T-helper 9 cell (primary cell): ENCODE measurements at regions not wholly inside any gene's neighbourhood (a gene's known extent, or its start where the extent isn't known, plus 50 kb on each side); places are given as distances from the start of the nearest gene placed in this dataset.
A peak's percentile ranks its signal among the peaks of the same experiment; 100 is the strongest.
"Not testable (repeated sequence)": the region's sequence is repeated elsewhere in the genome, so short reads cannot be mapped to it uniquely, and the experiment has no call there.

Experiments used
- DNase-seq: peaks from one replicate; pipeline ENCODE4 v3.0.0-alpha.2; 2020

DNA sequence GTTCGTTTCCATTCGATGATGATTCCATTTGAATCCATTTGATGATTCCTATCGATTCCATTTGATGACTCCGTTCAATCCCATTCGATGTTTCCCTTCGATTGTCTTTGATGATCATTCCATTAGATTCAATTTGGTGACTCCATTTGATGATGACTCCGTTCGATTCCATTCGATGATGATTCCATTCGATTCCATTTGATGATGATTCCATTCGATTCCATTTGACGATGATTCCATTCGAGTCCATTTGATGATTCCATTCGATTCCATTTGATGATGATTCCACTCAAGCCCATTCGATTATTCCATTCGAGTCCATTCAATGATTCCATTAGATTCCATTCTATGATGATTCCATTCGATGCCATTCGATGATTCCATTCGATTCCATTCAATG, 2730.6 kb downstream of the RPIA start:
- not testable (repeated sequence) for DNase-seq

DNA sequence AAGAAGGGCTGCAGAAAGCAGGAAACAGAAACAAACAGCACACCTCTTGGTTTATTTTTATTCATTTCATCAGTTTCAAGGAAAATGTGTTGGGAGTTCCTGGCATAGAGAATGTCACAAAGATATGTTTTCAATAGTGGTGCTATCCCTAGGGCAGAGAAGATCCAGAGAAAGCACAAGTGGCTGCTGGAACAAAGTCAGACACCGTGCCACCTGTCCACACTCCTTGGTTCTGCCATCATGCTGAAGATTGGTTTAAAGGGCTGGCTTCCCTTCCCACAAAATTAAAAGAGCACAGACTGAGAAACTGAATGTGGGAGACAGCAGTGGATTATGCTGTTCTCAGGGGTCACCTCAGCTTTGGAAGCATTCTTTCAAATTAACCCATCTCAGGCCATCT, 2735.7 kb downstream of the RPIA start:
- not testable (repeated sequence) for DNase-seq

- not testable (repeated sequence) for DNase-seq
These were observed 2750.4 kb downstream of the RPIA start for GRCh38 chr2:91441932-91442245.

DNA sequence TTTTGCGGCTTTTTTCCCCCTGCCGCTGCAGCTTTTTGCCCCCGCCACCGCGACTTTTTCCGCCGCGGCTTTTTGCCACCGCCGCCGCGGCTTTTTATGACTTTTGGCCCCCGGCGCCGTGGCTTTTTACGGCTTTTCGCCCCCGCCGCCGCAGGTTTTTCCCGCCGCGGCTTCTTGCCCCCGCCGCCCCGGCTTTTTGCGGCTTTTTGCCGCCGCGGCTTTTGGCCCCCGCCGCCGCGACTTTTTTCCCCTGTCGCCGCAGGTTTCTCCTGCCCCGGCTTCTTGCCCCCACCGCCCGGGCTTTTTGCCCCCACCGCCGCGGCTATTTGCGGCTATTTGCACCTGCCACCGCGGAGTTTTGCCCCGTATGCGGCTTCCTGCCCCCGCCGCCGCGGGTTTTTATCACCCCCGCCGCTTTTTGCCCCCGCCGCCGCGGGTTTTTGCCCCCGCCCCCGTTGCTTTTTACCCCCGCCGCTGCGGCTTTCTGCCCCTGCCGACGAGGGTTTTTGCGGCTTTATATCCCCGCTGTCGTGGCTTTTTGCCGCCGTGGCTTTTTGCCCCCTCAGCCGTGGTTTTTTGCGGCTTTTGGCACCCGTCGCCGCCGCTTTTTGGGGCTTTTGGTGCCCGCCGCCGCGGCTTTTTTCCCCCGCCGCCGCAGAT, 2750.9 kb downstream of the RPIA start:
- DNase-seq = no peak

DNA sequence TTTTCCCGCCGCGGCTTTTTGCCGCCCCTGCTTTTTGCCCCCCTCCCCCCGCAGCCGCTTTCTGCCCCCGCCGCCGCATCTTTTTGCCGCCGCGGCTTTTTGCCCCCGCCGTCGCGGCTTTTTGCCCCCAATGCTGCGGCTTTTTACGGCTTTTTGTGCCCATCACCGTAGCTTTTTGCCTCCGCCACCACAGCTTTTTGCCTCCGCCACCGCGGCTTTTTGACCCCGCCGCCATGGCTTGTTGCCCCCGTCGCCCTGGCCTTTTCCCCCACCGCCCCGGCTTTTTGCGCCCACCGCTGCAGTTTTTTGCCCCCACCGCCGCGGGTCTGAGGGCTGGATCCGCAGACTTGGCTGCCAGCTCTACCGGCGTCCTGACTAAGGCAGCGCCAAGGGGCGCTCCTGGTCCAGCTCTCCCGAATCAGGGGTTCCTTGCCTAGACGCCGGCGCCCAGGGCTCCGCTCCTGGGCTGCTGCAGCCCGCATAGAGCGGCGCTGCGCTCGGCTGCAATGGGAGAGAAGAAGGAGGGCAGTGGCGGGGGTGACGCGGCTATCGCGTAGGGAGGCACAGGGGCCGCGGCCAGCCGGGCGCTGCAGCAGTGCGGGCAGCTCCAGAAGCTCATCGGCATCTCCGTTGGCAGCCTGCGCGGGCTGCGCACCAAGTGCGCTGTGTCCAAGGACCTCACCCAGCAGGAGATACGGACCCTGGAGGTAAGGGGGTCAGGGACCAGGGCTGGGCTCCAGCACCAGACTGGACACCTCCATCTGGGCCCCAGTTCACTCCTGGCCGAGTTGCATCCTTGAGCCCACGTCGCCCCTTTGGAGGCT, 2751.6 kb downstream of the RPIA start:
- not testable (repeated sequence) for DNase-seq

- not testable (repeated sequence) for DNase-seq
These were observed 2752.2 kb downstream of the RPIA start for GRCh38 chr2:91443730-91444115.

DNA sequence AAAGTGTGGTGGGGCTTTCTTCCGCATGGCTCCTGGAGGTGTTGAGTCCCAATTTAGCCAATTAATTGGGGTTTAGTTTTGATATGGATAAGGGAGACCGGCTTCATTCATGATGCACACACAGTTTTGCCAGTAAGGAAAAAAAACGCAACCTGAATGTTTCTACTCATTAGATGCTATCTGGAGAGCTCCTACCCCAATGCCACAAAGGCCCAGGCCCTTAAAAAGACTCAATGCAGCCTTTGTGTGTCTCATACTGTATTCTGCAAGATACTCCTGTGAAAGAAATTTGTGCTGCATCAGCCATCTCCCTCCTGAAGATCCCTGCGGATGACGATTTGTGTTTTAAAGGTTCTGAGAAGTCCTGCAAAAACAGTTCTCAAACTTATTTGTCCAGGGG, 2754.2 kb downstream of the RPIA start:
- DNase-seq = not testable (repeated sequence)

DNA sequence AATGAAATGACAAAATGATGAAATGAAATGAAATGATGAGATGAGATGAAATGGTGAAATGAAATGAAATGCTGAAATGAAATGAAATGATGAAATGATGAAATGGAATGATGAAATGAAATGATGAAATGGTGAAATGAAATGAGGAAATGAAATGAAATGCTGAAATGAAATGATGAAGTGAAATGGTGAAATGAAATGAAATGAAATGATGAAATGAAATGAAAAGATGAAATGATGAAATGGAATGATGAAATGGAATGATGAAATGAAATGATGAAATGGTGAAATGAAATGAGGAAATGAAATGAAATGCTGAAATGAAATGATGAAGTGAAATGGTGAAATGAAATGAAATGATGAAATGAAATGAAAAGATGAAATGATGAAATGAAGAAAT, 2755.0 kb downstream of the RPIA start:
- DNase-seq = not testable (repeated sequence)

DNA sequence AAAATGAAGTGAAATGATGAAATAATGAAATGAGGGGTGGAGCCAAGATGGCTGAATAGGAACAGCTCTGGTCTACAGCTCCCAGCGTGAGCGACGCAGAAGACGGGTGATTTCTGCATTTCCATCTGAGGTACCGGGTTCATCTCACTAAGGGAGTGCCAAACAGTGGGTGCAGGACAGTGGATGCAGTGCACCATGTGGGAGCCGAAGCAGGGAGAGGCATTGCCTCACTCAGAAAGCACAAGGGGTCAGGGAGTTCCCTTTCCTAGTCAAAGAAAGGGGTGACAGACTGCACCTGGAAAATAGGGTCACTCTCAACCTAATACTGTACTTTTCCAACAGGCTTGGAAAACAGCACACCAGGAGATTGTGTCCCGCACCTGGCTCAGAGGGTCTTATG, 2755.4 kb downstream of the RPIA start:
- not testable (repeated sequence) for DNase-seq

GRCh38 chr2:91447508-91447907, 2756.0 kb downstream of the RPIA start:
- DNase-seq = not testable (repeated sequence)

GRCh38 chr2:91462292-91462691, 2770.8 kb downstream of the RPIA start:
- DNase-seq = not testable (repeated sequence)

DNA sequence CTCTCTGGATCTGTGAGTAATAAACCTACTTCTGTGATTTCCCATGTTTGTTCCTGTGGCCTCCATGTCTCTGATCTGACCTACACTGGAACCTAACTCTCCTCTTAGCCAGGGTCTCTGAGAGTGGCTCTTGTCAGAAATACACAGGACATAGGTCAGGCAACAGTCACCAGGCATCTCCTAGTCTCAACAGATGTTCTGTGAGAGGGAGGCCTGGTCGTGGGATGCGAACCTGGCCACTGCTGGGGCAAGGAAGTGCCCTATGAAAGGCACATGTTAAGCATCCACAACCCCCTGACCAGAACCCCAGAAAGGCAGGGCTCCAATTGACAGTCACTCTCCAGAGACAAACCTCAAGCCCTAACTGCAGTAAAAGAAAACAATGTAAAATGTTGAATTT, 2771.5 kb downstream of the RPIA start:
- DNase-seq = not testable (repeated sequence)

- not testable (repeated sequence) for DNase-seq
These were observed 2775.4 kb downstream of the RPIA start for GRCh38 chr2:91466780-91467363.

GRCh38 chr2:91476244-91476935, 2784.9 kb downstream of the RPIA start:
- DNase-seq = not testable (repeated sequence)

- DNase-seq = not testable (repeated sequence)
These were observed 2785.4 kb downstream of the RPIA start for GRCh38 chr2:91476936-91477246.

- not testable (repeated sequence) for DNase-seq
These were observed 2785.8 kb downstream of the RPIA start for GRCh38 chr2:91477291-91477690.

GRCh38 chr2:91477731-91478672, 2786.5 kb downstream of the RPIA start:
- DNase-seq = peak; percentile 26

- peak; percentile 37 for DNase-seq
These were observed 2787.6 kb downstream of the RPIA start for GRCh38 chr2:91478851-91479718.

DNA sequence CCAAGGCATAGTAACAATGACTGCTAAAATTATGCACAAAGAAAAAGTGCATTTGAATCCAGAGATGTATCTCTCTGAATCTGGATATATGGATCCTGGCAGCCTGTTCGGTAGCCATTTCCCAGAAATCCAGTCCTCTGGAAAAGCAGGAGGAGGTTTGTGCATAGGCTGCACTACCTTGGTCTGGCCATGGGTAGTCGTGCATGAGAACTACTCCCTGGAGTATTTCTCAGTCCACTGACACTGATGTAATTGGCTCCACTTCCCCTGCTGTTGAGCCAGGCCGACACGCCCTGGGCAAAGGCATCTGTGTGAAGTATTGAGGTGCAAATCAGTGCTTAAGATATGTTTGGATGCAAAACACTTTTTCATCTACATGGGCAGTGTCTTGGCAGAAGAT, 2793.8 kb downstream of the RPIA start:
- DNase-seq = not testable (repeated sequence)

- not testable (repeated sequence) for DNase-seq
These were observed 2805.9 kb downstream of the RPIA start for GRCh38 chr2:91497129-91498064.
